CD4-positive, alpha-beta T cell treated with Interleukin-4 for 4 hours (primary cell): ENCODE measurements at regions not wholly inside any gene's neighbourhood (a gene's known extent, or its start where the extent isn't known, plus 50 kb on each side); places are given as distances from the start of the nearest gene placed in this dataset.
"Not testable (repeated sequence)": the region's sequence is repeated elsewhere in the genome, so short reads cannot be mapped to it uniquely, and the experiment has no call there.

Experiments
- DNase-seq: peaks from one replicate; pipeline ENCODE4 v3.0.0-alpha.2; 2020

GRCh38 chr12:74021937-74022336 is 515.7 kb upstream of the ATXN7L3B start:
- DNase-seq = no peak

DNA sequence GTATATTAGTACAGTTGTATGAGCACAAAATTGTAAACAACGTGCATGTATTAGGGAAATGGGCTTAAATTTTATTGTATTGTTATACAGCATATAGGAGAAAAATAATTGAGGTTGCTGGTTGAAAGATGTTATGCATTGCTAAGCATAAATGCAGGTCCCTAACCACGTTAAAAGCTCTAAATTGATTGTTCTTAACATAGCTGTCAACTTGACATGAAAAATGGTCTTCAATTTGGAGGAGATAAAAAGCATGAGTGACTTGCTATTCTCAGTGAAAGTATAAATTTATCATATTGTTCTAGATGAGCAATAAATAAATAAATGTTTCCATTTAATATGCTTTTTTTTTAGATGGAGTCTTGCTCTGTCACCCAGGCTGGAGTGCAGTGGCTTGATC is 506.6 kb upstream of the ATXN7L3B start:
- no peak for DNase-seq

GRCh38 chr12:74033531-74033930 is 504.1 kb upstream of the ATXN7L3B start:
- no peak for DNase-seq

- DNase-seq = not testable (repeated sequence)
Measured at GRCh38 chr12:74039138-74039537, 498.5 kb upstream of the ATXN7L3B start.

- DNase-seq = no peak
Measured at GRCh38 chr12:74043343-74043742, 494.3 kb upstream of the ATXN7L3B start.

DNA sequence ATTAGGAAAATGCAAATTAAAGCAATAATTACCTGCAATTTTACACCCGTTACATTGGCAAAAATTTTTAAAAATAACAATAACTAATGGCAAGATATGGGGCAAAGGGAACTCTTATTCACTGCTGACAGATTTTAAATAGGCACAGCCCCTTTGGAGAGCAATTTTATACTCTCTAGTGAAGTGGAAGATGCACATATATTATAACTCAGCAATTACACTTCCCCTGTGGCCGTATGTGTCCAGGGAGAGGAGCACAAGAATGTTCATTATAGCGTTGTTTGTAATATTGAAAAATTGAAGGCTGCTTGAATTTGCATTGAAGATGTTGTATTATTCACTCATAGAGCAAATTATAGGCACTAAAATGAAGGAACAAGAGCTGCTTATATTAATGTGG is 488.3 kb upstream of the ATXN7L3B start:
- no peak for DNase-seq

GRCh38 chr12:74051848-74052247 is 485.8 kb upstream of the ATXN7L3B start:
- DNase-seq = no peak

GRCh38 chr12:74066476-74066875 is 471.2 kb upstream of the ATXN7L3B start:
- DNase-seq = no peak

DNA sequence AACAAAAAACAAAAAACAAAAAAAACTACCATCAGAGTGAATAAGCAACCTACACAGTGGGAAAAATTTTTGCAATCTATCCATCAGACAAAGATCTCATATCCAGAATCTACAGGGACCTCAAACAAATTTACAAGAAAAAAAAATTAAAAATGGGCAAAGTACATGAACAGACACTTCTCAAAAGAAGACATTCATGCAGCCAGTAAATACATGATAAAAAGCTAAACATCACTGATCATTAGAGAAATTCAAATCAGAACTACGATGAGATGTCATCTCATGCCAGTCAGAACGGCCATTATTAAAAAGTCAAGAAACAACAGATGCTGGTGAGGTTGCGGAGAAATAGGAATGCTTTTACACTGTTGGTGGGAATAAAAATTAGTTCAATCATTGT is 466.5 kb upstream of the ATXN7L3B start:
- DNase-seq = no peak

DNA sequence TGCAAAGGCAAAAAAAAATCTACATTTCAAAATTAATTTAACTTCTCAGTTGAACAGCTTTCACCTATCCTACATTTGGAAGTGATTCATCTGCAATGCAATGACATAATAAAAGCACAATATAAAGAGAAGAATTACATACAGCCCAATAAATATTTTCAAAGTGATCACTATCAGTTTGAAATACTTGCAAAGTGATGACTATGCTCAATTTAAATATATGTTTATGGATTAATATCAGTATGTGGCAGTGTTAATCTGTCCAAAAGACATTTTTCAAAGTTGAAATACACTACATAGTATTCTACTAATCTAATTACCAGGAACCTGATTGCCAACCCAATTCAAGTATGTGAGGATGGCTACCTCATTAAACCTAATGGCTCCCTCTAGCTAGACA is 460.7 kb upstream of the ATXN7L3B start:
- no peak for DNase-seq

DNA sequence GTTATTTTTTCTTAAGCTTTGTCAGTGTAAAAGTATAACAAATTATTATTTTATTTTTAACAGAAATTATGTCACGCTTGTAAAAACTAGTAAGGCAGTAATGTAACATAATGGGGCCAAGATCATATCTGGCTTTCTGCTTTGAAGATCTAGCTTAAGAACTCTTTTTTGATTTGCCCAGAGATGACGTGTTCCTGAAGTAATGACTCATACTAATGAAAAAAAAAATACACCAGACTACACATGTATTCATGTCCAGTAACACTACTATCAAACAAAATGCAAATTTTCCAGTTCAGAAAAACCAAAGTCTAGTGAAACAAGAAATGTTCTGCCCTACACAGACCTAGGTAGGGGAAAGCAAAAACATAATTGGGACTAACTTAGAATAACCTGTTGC is 432.2 kb upstream of the ATXN7L3B start:
- no peak for DNase-seq

DNA sequence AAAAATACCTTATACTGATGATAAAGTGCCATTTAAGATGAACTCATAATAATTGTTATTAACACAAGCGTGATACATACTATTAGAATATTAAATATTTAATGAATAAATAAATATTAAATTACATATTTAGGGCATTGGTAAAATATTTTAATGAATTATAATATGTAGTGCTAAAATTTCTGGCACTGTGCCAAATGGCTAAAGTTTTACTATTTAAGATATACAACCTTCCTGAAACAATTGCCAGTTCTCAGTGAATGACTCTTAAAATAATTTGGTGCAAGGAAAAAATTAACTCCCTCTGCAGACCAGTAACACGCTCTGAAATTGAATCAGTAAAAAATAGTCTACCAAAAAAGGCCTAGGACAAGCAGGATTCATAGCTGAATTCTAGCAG is 428.9 kb upstream of the ATXN7L3B start:
- no peak for DNase-seq

- no peak for DNase-seq
Measured at GRCh38 chr12:74111688-74112360, 425.8 kb upstream of the ATXN7L3B start.

GRCh38 chr12:74119811-74120362 is 417.7 kb upstream of the ATXN7L3B start:
- no peak for DNase-seq

- DNase-seq = no peak
Measured at GRCh38 chr12:74120644-74121043, 417.0 kb upstream of the ATXN7L3B start.

DNA sequence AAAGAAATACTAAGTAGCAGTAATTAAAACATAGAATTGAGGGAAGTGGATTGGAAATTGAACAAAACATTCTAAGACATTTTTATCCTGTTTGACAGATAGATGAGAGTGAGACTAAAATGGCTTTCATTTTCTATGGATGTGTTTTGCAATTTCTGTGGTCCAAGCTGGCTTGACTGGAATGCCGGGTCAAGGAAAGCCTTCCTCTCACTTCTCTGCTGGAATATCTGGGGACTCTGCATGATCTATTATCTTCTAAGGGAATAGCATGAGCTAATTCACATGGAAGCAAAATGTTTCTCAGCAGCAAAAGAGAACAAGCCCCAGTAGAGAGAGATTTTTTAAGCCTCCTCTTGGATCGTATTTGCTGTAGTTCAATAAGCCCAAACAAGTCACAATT is 407.9 kb upstream of the ATXN7L3B start:
- DNase-seq = no peak

DNA sequence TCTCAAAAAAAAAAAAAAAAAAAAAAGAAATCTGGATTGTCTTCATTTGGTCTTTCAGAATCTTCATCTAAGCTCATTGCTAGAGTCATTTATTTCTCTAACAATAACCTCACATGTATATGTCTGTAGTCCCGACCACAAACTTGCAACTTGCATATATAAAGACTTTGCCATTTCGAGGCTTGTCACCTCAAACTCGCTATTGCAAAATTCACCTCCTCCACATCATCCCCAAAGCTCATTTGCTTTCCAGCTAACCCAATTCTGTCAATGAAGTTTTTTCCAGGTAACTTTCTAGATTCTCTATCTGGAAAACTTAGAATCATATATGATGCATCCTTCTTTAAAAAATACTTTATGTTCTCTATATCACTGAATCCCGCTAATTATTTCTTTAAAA is 393.2 kb upstream of the ATXN7L3B start:
- no peak for DNase-seq

DNA sequence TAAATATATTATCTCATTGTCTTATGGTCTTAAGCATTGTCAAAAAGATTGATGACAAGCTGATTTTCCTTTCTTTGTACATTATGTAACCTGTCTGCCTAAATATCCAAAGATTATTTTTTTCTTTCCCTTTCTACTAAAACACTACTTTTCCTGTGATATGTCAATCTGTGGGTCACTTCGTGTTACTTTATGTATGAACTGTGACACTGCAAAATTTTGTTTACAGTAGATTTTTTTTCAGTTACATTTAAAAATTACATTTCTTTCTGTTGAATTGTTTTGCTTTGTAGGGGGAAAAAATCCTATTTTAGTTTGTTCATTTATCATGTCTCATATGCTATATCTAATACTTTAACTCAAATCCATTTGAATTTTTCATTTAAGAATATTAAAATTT is 392.3 kb upstream of the ATXN7L3B start:
- no peak for DNase-seq

- DNase-seq = no peak
Measured at GRCh38 chr12:74148849-74149248, 388.8 kb upstream of the ATXN7L3B start.

DNA sequence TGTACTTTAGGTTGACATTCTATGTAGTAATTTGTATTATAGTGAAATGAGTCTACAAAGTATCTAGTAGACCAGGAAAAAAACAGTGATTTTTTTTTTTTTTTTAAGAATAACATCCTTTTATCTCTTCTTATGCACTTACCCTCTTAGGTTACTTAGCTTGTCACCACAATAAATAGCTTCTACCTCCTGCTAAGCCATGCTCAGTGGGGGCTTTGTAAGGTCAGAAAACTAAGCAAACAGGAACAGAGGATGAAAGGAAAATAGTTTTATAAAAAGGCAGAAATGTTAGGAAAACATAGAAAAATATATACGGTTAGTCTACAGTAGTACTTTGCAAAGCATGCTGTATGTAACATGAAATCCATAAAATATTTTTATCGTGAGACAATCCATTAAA is 385.3 kb upstream of the ATXN7L3B start:
- DNase-seq = no peak

DNA sequence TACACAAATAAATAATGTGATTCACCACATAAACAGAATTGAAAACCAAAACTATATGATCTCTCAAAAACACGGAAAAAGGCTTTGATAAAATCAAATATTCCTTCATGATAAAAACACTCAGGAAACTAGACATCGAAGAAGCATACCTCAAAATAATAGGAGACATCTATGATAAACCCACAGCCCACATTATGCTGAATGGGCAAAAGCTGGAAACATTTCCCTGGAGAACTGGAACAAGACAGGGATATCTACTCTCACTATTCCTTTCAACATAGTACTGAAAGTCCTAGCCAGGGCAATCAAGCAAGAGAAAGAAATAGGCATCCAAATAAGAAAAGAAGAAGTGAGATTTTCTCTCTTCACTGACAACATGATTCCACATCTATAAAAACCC is 371.5 kb upstream of the ATXN7L3B start:
- no peak for DNase-seq

GRCh38 chr12:74169607-74170006 is 368.0 kb upstream of the ATXN7L3B start:
- DNase-seq = no peak

DNA sequence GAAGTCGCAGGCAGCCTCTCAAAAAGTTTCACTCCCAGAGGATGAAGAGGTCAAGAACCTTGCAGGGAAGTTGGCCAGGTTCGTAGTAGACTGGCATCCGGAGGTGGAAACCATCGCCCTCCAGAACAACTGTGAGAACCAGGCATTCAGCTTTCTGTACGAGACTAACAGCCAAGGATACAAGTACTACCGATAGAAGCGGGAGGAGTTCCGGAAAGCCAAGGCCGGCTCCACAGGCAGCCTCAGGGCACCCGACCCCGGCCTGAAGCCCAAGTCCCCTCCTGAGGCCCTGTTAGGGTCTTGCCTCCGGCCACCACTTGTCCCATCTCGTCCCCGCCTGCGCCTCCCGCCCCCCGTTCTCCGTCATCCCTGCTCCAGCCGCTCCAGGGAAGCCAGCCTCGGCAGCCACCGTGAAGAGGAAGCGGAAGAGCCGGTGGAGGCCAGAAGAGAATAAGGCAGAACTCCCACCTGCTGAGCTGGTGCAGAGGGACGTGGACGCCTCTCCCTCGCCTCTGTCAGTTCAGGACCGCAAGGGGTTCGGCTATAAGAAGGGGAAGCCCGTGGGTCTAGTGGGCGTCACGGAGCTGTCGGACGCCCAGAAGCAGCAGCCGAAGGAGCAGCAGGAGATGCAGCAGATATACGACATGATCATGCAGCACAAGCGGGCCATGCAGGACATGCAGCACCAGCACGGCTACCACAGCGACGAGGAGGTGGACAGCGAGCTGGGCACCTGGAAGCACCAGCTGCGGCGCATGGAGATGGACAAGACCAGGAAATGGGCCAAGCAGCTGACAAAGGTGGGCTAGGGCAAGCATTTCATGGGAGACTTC is 366.8 kb upstream of the ATXN7L3B start:
- DNase-seq = no peak

- DNase-seq = no peak
Measured at GRCh38 chr12:74171478-74171909, 366.1 kb upstream of the ATXN7L3B start.
